ENCODE measurements at regions not wholly inside any gene's neighbourhood (a gene's known extent, or its start where the extent isn't known, plus 50 kb on each side); places are given as distances from the start of the nearest gene placed in this dataset.

DNA sequence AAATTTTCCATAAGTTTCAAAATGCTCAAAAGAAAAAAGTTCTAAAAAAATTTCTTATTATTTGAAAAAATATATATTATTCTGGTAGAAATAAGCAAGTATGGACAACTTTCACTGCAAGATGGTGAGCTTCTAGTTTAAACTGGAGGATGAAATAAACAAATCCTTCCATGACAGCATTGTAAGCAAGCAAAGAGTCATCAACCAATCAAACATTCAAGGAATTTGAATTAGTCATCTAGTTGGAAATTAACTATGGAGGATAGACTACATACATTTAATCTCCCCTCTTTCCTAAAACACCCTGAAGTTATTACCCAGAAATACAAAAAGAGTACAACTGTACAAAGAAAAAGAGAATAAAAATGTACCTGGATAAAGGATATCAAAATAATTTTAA, 51.0 kb upstream of the IRX5 start:
- TF ChIP-seq POLR2AphosphoS5 (IDR thresholded peaks at IDR 0.05; ENCODE audit: low read depth, low read length) (no peak), TAF1 (IDR thresholded peaks at IDR 0.05; ENCODE audit: borderline replicate concordance, insufficient read depth, low read length) (no peak), SIN3A (IDR thresholded peaks at IDR 0.05; ENCODE audit: borderline replicate concordance, insufficient read depth, low read length) (no peak), FOXP2 (optimal IDR thresholded peaks at IDR 0.05; ENCODE audit: borderline replicate concordance, extremely low read depth, extremely low read length, insufficient read depth) (no peak)
- TF ChIP-seq, protein P1, sequence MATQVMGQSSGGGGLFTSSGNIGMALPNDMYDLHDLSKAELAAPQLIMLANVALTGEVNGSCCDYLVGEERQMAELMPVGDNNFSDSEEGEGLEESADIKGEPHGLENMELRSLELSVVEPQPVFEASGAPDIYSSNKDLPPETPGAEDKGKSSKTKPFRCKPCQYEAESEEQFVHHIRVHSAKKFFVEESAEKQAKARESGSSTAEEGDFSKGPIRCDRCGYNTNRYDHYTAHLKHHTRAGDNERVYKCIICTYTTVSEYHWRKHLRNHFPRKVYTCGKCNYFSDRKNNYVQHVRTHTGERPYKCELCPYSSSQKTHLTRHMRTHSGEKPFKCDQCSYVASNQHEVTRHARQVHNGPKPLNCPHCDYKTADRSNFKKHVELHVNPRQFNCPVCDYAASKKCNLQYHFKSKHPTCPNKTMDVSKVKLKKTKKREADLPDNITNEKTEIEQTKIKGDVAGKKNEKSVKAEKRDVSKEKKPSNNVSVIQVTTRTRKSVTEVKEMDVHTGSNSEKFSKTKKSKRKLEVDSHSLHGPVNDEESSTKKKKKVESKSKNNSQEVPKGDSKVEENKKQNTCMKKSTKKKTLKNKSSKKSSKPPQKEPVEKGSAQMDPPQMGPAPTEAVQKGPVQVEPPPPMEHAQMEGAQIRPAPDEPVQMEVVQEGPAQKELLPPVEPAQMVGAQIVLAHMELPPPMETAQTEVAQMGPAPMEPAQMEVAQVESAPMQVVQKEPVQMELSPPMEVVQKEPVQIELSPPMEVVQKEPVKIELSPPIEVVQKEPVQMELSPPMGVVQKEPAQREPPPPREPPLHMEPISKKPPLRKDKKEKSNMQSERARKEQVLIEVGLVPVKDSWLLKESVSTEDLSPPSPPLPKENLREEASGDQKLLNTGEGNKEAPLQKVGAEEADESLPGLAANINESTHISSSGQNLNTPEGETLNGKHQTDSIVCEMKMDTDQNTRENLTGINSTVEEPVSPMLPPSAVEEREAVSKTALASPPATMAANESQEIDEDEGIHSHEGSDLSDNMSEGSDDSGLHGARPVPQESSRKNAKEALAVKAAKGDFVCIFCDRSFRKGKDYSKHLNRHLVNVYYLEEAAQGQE (IDR thresholded peaks at IDR 0.05; ENCODE audit: insufficient read depth in 1 of 2, low read depth in 2 of 2, low read length in 2 of 2): no peak

DNA sequence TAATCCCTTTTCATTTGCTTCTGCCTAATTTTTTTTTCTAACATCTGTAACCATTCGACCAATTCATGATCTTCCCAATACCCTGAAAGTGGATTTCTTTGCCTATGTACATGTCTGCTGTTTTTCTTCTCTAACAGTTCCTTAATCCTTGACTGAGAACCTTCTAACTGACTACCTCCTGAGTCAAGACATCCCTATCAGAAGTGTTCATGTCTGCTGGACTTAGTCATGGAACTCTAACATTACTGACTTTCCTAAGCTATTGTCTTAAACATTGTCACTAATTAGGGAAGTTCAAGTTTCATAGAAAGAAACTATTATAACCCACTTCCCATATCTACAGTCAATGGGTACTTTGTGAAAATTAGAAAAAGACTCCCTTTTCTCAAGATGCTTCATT, 52.4 kb upstream of the IRX5 start:
- TF ChIP-seq POLR2AphosphoS5 (IDR thresholded peaks at IDR 0.05; ENCODE audit: low read depth, low read length): no peak
- TF ChIP-seq, protein P1 (IDR thresholded peaks at IDR 0.05; ENCODE audit: insufficient read depth in 1 of 2, low read depth in 2 of 2, low read length in 2 of 2): no peak
- TF ChIP-seq TAF1 (IDR thresholded peaks at IDR 0.05; ENCODE audit: borderline replicate concordance, insufficient read depth, low read length): no peak
- no peak for TF ChIP-seq SIN3A (IDR thresholded peaks at IDR 0.05; ENCODE audit: borderline replicate concordance, insufficient read depth, low read length)

DNA sequence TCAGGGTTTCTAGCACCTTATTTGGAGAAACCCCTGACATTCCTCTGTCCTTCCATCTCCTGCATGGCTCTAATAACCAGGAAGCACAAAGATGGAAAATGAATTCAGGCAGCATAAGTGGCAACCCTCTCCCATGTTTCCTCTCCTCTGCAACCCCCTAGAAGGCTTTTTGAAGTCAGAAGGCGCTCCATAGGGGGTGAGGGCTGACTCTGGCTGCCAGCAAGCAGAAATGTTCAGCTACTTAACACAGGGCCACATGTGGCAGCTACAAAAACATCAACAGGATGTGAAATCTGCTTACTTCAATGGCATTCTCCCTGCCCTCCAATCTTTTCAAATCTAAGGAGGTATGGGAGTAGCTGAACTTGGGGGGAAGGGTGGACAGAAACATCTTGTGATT, 55.2 kb upstream of the IRX5 start:
- no peak for TF ChIP-seq TAF1 (IDR thresholded peaks at IDR 0.05; ENCODE audit: borderline replicate concordance, insufficient read depth, low read length)
- TF ChIP-seq, protein P1 (IDR thresholded peaks at IDR 0.05; ENCODE audit: insufficient read depth in 1 of 2, low read depth in 2 of 2, low read length in 2 of 2): no peak
- TF ChIP-seq SIN3A (IDR thresholded peaks at IDR 0.05; ENCODE audit: borderline replicate concordance, insufficient read depth, low read length): no peak
- TF ChIP-seq POLR2AphosphoS5 (IDR thresholded peaks at IDR 0.05; ENCODE audit: low read depth, low read length): no peak
- TF ChIP-seq FOXP2 (optimal IDR thresholded peaks at IDR 0.05; ENCODE audit: borderline replicate concordance, extremely low read depth, extremely low read length, insufficient read depth): no peak

DNA sequence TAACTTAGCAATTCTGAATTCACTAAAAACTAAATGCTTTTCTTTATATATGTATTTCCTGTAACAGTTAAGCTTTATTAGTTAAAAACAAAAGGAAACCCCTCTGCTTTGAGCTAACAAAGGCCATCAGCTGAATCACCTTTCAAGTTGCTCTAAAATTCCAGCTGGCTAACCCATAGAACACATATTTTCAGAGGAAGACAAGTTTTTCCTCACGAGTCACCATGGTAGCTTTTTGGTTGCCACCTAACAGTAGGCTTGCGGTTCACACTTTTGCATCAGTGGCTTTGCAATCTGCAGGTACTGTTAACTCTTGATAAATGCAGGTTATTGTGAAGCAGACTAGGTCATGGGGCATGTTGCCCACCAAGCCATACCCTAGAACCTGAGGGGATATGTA, 57.6 kb upstream of the IRX5 start:
- TF ChIP-seq POLR2AphosphoS5 (IDR thresholded peaks at IDR 0.05; ENCODE audit: low read depth, low read length): no peak
- TF ChIP-seq, protein P1 (IDR thresholded peaks at IDR 0.05; ENCODE audit: insufficient read depth in 1 of 2, low read depth in 2 of 2, low read length in 2 of 2): no peak
- TF ChIP-seq SIN3A (IDR thresholded peaks at IDR 0.05; ENCODE audit: borderline replicate concordance, insufficient read depth, low read length): no peak
- TF ChIP-seq TAF1 (IDR thresholded peaks at IDR 0.05; ENCODE audit: borderline replicate concordance, insufficient read depth, low read length): no peak
- no peak for TF ChIP-seq FOXP2 (optimal IDR thresholded peaks at IDR 0.05; ENCODE audit: borderline replicate concordance, extremely low read depth, extremely low read length, insufficient read depth)

DNA sequence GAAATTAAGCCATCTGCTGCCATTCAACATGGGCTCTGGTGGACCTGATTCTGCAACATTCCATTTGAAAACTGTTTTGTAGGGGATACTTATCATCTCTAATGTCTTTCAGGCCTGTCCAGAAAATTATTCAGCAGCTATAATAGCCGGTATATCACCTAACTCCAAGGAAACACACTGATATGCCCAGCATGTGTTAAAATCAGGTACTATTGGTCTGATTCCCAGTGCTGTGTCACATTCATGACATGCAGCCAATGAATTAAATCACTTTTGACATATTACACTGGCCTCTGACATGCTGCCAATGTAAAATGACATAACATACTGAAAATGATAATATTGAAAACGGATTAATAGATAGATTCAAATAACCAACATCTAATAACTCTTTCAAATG, 60.5 kb upstream of the IRX5 start:
- TF ChIP-seq SIN3A (IDR thresholded peaks at IDR 0.05; ENCODE audit: borderline replicate concordance, insufficient read depth, low read length) (no peak), TAF1 (IDR thresholded peaks at IDR 0.05; ENCODE audit: borderline replicate concordance, insufficient read depth, low read length) (no peak), FOXP2 (optimal IDR thresholded peaks at IDR 0.05; ENCODE audit: borderline replicate concordance, extremely low read depth, extremely low read length, insufficient read depth) (no peak), POLR2AphosphoS5 (IDR thresholded peaks at IDR 0.05; ENCODE audit: low read depth, low read length) (no peak)
- TF ChIP-seq, protein P1 (IDR thresholded peaks at IDR 0.05; ENCODE audit: insufficient read depth in 1 of 2, low read depth in 2 of 2, low read length in 2 of 2): no peak
